ENCODE measurements at regions not wholly inside any gene's neighbourhood (a gene's known extent, or its start where the extent isn't known, plus 50 kb on each side); places are given as distances from the start of the nearest gene placed in this dataset.
"Not testable (repeated sequence)": the region's sequence is repeated elsewhere in the genome, so short reads cannot be mapped to it uniquely, and the experiment has no call there.

- Histone ChIP-seq H3K27me3 (no peaks in the 10 kb centered on the region), H3K36me3 (no peaks in the 10 kb centered on the region), H3K9me3 (no peaks in the 10 kb centered on the region), H3K4me3 (no peak overlapping the region), H3K4me1 (no peaks in the 10 kb centered on the region), H3K27ac (no peak overlapping the region)
- no peak for TF ChIP-seq POLR2A (IDR thresholded peaks at IDR 0.05)
- TF ChIP-seq CTCF (IDR thresholded peaks at IDR 0.05): no peak
- no peak for DNase-seq
Observed at GRCh38 chr18:22741318-22741717, 191.8 kb upstream of the RBBP8 start.

- no peaks in the 10 kb centered on the region for H3K27me3 ChIP-seq
- no peaks in the 10 kb centered on the region for H3K9me3 ChIP-seq
- no peak for DNase-seq
- TF ChIP-seq CTCF (IDR thresholded peaks at IDR 0.05): no peak
- no peak for TF ChIP-seq POLR2A (IDR thresholded peaks at IDR 0.05)
- no peaks in the 10 kb centered on the region for H3K4me1 ChIP-seq
- H3K27ac ChIP-seq: no peak overlapping the region
- H3K36me3 ChIP-seq: no peaks in the 10 kb centered on the region
- no peak overlapping the region for H3K4me3 ChIP-seq
Observed at GRCh38 chr18:22742409-22742808, 190.7 kb upstream of the RBBP8 start.

GRCh38 chr18:22745966-22746365 is 187.2 kb upstream of the RBBP8 start:
- TF ChIP-seq POLR2A (IDR thresholded peaks at IDR 0.05) (no peak), CTCF (IDR thresholded peaks at IDR 0.05) (no peak)
- no peak overlapping the region for H3K4me3 ChIP-seq
- DNase-seq: no peak

GRCh38 chr18:22752014-22752413 is 181.1 kb upstream of the RBBP8 start:
- Histone ChIP-seq H3K4me1 (no peaks in the 10 kb centered on the region), H3K27me3 (no peaks in the 10 kb centered on the region)

More at GRCh38 chr18:22745966-22746365, 187.2 kb upstream of the RBBP8 start:
- no peaks in the 10 kb centered on the region for H3K4me1 ChIP-seq
- no peak overlapping the region for H3K27ac ChIP-seq
- no peaks in the 10 kb centered on the region for H3K9me3 ChIP-seq
- H3K36me3 ChIP-seq: no peaks in the 10 kb centered on the region
- no peaks in the 10 kb centered on the region for H3K27me3 ChIP-seq

GRCh38 chr18:22753130-22753831 is 179.8 kb upstream of the RBBP8 start:
- Histone ChIP-seq H3K4me1 (no peaks in the 10 kb centered on the region), H3K9me3 (peaks cover 0 to 3% (median 0%) of the 10 kb centered on the region in 4 donors), H3K4me3 (no peak overlapping the region), H3K27me3 (no peaks in the 10 kb centered on the region), H3K36me3 (no peaks in the 10 kb centered on the region), H3K27ac (no peak overlapping the region)
- no peak for DNase-seq
- no peak for TF ChIP-seq CTCF (IDR thresholded peaks at IDR 0.05)
- TF ChIP-seq POLR2A (IDR thresholded peaks at IDR 0.05): no peak

More at GRCh38 chr18:22752014-22752413, 181.1 kb upstream of the RBBP8 start:
- TF ChIP-seq CTCF (IDR thresholded peaks at IDR 0.05) (no peak), POLR2A (IDR thresholded peaks at IDR 0.05) (no peak)
- H3K27ac ChIP-seq: no peak overlapping the region
- H3K36me3 ChIP-seq: no peaks in the 10 kb centered on the region
- no peak for DNase-seq
- H3K4me3 ChIP-seq: no peak overlapping the region
- H3K9me3 ChIP-seq: peaks cover 0 to 3% (median 0%) of the 10 kb centered on the region in 4 donors

GRCh38 chr18:22764005-22764404 is 169.1 kb upstream of the RBBP8 start:
- not testable (repeated sequence) for H3K9me3 ChIP-seq, H3K27me3 ChIP-seq, H3K27ac ChIP-seq, H3K36me3 ChIP-seq, DNase-seq, H3K4me1 ChIP-seq, H3K4me3 ChIP-seq

Measured in Peyer's patch (tissue), 4 donors.